ENCODE measurements at regions not wholly inside any gene's neighbourhood (a gene's known extent, or its start where the extent isn't known, plus 50 kb on each side); places are given as distances from the start of the nearest gene placed in this dataset.

GRCh38 chr5:133889271-133889905 is 79.0 kb downstream of the C5orf15 start:
- TF ChIP-seq, protein P1, sequence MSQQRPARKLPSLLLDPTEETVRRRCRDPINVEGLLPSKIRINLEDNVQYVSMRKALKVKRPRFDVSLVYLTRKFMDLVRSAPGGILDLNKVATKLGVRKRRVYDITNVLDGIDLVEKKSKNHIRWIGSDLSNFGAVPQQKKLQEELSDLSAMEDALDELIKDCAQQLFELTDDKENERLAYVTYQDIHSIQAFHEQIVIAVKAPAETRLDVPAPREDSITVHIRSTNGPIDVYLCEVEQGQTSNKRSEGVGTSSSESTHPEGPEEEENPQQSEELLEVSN (IDR thresholded peaks at IDR 0.05) = no peak
- no peak for TF ChIP-seq KDM5A (IDR thresholded peaks at IDR 0.05; ENCODE audit: low read length)
- TF ChIP-seq HDAC2 (IDR thresholded peaks at IDR 0.05; ENCODE audit: borderline replicate concordance in 1 of 2, low read depth in 2 of 2, low read length in 2 of 2) = no peak
- Histone ChIP-seq H3K56ac (replicated peaks; ENCODE audit: insufficient read length, low read depth, low read length) (no peak overlapping the region), H3K4me1 (replicated peaks in 1 of 4; ENCODE audit: control insufficient read depth in 3 of 4, insufficient read depth in 4 of 4, low read length in 3 of 4) (no peaks in the 10 kb centered on the region), H3K23me2 (ENCODE audit: low read depth, low read length) (no peaks in the 10 kb centered on the region), H2BK20ac (ENCODE audit: low read length) (no peak overlapping the region), H3K79me2 (ENCODE audit: control insufficient read depth in 1 of 2, insufficient read depth in 2 of 2, low read length in 2 of 2) (no peaks in the 10 kb centered on the region), H3K23ac (ENCODE audit: insufficient read length) (no peak overlapping the region), H4K20me1 (replicated peaks in 1 of 2; ENCODE audit: control insufficient read depth in 1 of 2, insufficient read depth in 2 of 2, low read length in 2 of 2) (no peaks in the 10 kb centered on the region), H2BK120ac (replicated peaks; ENCODE audit: low read depth, low read length) (no peak overlapping the region), H3K4ac (replicated peaks; ENCODE audit: insufficient read length, low read depth, low read length) (no peak overlapping the region), H4K91ac (replicated peaks; ENCODE audit: insufficient read length, low read length) (no peak overlapping the region), H2AK5ac (ENCODE audit: low read depth, low read length) (no peak overlapping the region), H3K18ac (ENCODE audit: extremely low read depth, low read length) (no peak overlapping the region), H4K8ac (ENCODE audit: extremely low read depth, insufficient read depth, low read length) (no peak overlapping the region), H2BK15ac (ENCODE audit: low read length) (0 out of 2 replicates have a peak overlapping the region, but pooled peaks have one; percentile 31), H3K36me3 (ENCODE audit: control insufficient read depth in 2 of 4, insufficient read depth in 4 of 4, low read length in 3 of 4) (no peaks in the 10 kb centered on the region), H3K9me3 (ENCODE audit: insufficient read depth in 2 of 2, low read depth in 1 of 2, low read length in 1 of 2) (no peaks in the 10 kb centered on the region), H3K14ac (ENCODE audit: insufficient read length) (no peak overlapping the region), H2BK5ac (ENCODE audit: low read depth, low read length) (no peak overlapping the region), H4K5ac (ENCODE audit: insufficient read length, low read depth, low read length) (no peak overlapping the region), H3K79me1 (ENCODE audit: low read depth, low read length) (no peaks in the 10 kb centered on the region), H3K4me2 (ENCODE audit: insufficient read depth in 1 of 2, low read depth in 2 of 2, low read length in 2 of 2) (no peak overlapping the region), H2AFZ (ENCODE audit: low read length) (no peak overlapping the region), H3K4me3 (ENCODE audit: extremely low read depth in 1 of 4, insufficient read depth in 2 of 4, low read depth in 3 of 4, low read length in 4 of 4) (no peak overlapping the region), H2BK12ac (ENCODE audit: low read depth, low read length) (no peak overlapping the region), H3K27ac (ENCODE audit: low read depth, low read length) (no peak overlapping the region), H3K27me3 (replicated peaks in 1 of 4; ENCODE audit: control insufficient read depth in 3 of 4, extremely low read depth in 1 of 4, insufficient read depth in 3 of 4, low read length in 3 of 4) (no peaks in the 10 kb centered on the region; a peak in 1 of 7 replicates), H3K9ac (replicated peaks in 1 of 4; ENCODE audit: extremely low read depth in 1 of 4, low read depth in 3 of 4, low read length in 3 of 4) (no peak overlapping the region)
- ChIA-PET CTCF (ENCODE audit: partially characterized antibody) (interaction anchor here (0.6 to 14.0 kb wide), 2 partner anchors 22 to 191 kb away, joined by 3 to 150 read pairs; no protein-coding TSS in a partner anchor), POLR2A (ENCODE audit: partially characterized antibody) (no interaction called here)
- 78% methylated on average over 6 of the region's 6 CpGs; no CpG with 5 or more reads in 1 of the 2 experiments for WGBS, 2 experiments (ENCODE audit: extremely low coverage in 1 of 2, insufficient coverage in 1 of 2, insufficient read length in 1 of 2, insufficient replicate concordance in 2 of 2, low coverage in 1 of 2, low lambda C conversion rate in 2 of 2, missing lambda C conversion rate in 1 of 2)
- DNase-seq (ENCODE audit: low read depth in 1 of 2, low spot score in 2 of 2) = no peak
- no peak for FAIRE-seq
